Heart left ventricle (tissue), 13 donors: ENCODE measurements at regions not wholly inside any gene's neighbourhood (a gene's known extent, or its start where the extent isn't known, plus 50 kb on each side); places are given as distances from the start of the nearest gene placed in this dataset.

Experiments
- CTCF ChIP-seq, 12 donors: fragments of 200-600 bp; sonication (generic) in 4 of 12; IDR thresholded peaks; one replicate each; pipeline versions ENCODE4 v1.5.0 to v1.8.0; 2018 to 2022; ENCODE audit warnings: antibody characterized with exemption in 12 of 12, mild to moderate bottlenecking in 5 of 12
- POLR2A ChIP-seq, 2 donors: fragments of 450-650 bp; IDR thresholded peaks; one replicate each; pipeline ENCODE4 v1.6.1; 2017; ENCODE audit warnings: antibody characterized with exemption in 2 of 2, mild to moderate bottlenecking in 2 of 2, moderate library complexity in 2 of 2
- donor health status: ischemic (EF 13 %, LVEDD 7.1; RV severe dilation, severe dysfunction).
- donor health status: DM: no; HTN: yes; CAD: no.
- donor health status: DM: no; HTN: no; CAD: no.
- donor health status: ischemic (EF 25% LVEDD 6.9; RV normal size, moderate dysfunction).
- donor health status: ischemic (EF 25% LVEDD 5.7; RV mildly dilated, moderate dysfunction).
- donor health status: ischemic (EF 35%, LVEDD 5.7; RV mildly dilated, moderate dysfunction).
- donor health status: nonischemic (EF 11% LVEDD 7.7; RV severe dilation, severe dysfunction).
- donor health status: DM: yes; HTN: yes; CAD: no.
- donor health status: PGD.
- donor health status: ischemic (EF 29% LVEDD 5.4; RV normal size, mild dysfunction).
- donor health status: nonischemic (EF 23%, LVEDD 6.1; RV moderate dilation, normal function).

GRCh38 chr10:57249615-57250281 is 888.7 kb upstream of the ZWINT start:
- TF ChIP-seq CTCF (IDR thresholded peaks at IDR 0.05), result no peak
- no peak for TF ChIP-seq POLR2A (IDR thresholded peaks at IDR 0.05)
